HCT116 (cell line): ENCODE measurements at regions not wholly inside any gene's neighbourhood (a gene's known extent, or its start where the extent isn't known, plus 50 kb on each side); places are given as distances from the start of the nearest gene placed in this dataset.
"Not testable (repeated sequence)": the region's sequence is repeated elsewhere in the genome, so short reads cannot be mapped to it uniquely, and the experiment has no call there.

Experiments
- ATAC-seq: fragments of 200-7000 bp; cut with Tn5 transposase; 2 replicates; pipeline ENCODE4 v1.9.1; 2020; ENCODE audit warnings: mild to moderate bottlenecking, moderate library complexity
- BruUV-seq: library from RNA; stranded (reverse); fragments of 400-500 nt; replicated peaks from 2 replicates; lab custom pipeline; 2021; lab: Mats Ljungman, UMichigan
- CTCF ChIA-PET: fragments of 300-600 bp; sonication (Branson Sonifier 250); formaldehyde crosslinking; loops from one replicate; lab custom pipeline; 2021; ENCODE audit warnings: antibody characterized with exemption; lab: Charles Lee
- POLR2A ChIA-PET: fragments of 300-600, 350-600 bp; sonication (Branson Sonifier 250); formaldehyde crosslinking; loops from one replicate; lab custom pipeline; 2021; ENCODE audit warnings: antibody characterized with exemption; lab: Charles Lee
- RAD21 ChIA-PET, 2 experiments: fragments of 300-600 bp; sonication (Branson Sonifier 250); formaldehyde crosslinking; loops; one replicate each; lab custom pipeline; 2023; ENCODE audit warnings: low total read pairs in 2 of 2; ENCODE audit not compliant: uncharacterized antibody in 2 of 2, unreplicated experiment in 2 of 2, low non-redundant PET in 1 of 2; lab: Charles Lee
- DNase-seq: peaks from one replicate; pipeline ENCODE4 v3.0.0-alpha.2; 2010; ENCODE audit warnings: low read depth, low spot score
- H2AFZ ChIP-seq: fragments of 200-600 bp; shearing (Covaris generic), sonication (generic); 2 replicates; pipeline ENCODE4 v1.6.1; 2017; ENCODE audit warnings: low read depth, mixed run types, mixed read lengths, antibody characterized with exemption, low read length; ENCODE audit not compliant: poor library complexity, severe bottlenecking
- H3K27ac ChIP-seq: 2 replicates; pipeline ENCODE4 v1.5.1; 2012; ENCODE audit warnings: low read depth, low read length
- H3K27me3 ChIP-seq: fragments of 200-600 bp; sonication (generic); 2 replicates; pipeline ENCODE4 v1.6.1; 2016; ENCODE audit warnings: mixed run types, low read length, mixed read lengths; ENCODE audit not compliant: insufficient read depth
- H3K36me3 ChIP-seq, 2 experiments: fragments of 200-500 bp in 1 of 2; fragments of 200-600 bp in 1 of 2; sonication (Bioruptor generic) in 1 of 2; sonication (generic) in 1 of 2; 2 replicates each; pipeline versions ENCODE4 v1.5.1 to v1.6.1; 2014 to 2016; ENCODE audit warnings: low read length in 2 of 2, inconsistent platforms in 1 of 2, mixed read lengths in 1 of 2, mixed run types in 1 of 2; ENCODE audit not compliant: insufficient read depth in 2 of 2, control insufficient read depth in 1 of 2
- H3K4me1 ChIP-seq, 2 experiments: fragments of 200-600 bp in 1 of 2; sonication (generic) in 1 of 2; 2 replicates each; pipeline versions ENCODE4 v1.5.1 to v1.6.1; 2012 to 2017; ENCODE audit warnings: low read length in 2 of 2, inconsistent platforms in 1 of 2, mild to moderate bottlenecking in 1 of 2, mixed read lengths in 1 of 2, mixed run types in 1 of 2, moderate library complexity in 1 of 2; ENCODE audit not compliant: insufficient read depth in 2 of 2, control insufficient read depth in 1 of 2
- H3K4me2 ChIP-seq: fragments of 200-600 bp; sonication (generic); 2 replicates; pipeline ENCODE4 v1.6.1; 2017; ENCODE audit warnings: mixed run types, low read length, mixed read lengths
- H3K4me3 ChIP-seq, 2 experiments: fragments of 200-600 bp in 1 of 2; sonication (generic) in 1 of 2; replicated peaks in 1 of 2; 2 replicates each; pipeline ENCODE4 v1.5.1; 2011 to 2016; ENCODE audit warnings: low read length in 2 of 2, control low read depth in 1 of 2, low read depth in 1 of 2, mild to moderate bottlenecking in 1 of 2, mixed read lengths in 1 of 2, mixed run types in 1 of 2
- H3K79me2 ChIP-seq: fragments of 200-600 bp; sonication (generic); 2 replicates; pipeline ENCODE4 v1.6.1; 2017; ENCODE audit warnings: mild to moderate bottlenecking, mixed run types, low read length, moderate library complexity, mixed read lengths; ENCODE audit not compliant: insufficient read depth
- H3K9ac ChIP-seq: fragments of 200-600 bp; sonication (generic); 2 replicates; pipeline ENCODE4 v1.6.1; 2016; ENCODE audit warnings: low read length, mixed read lengths
- H3K9me2 ChIP-seq: fragments of 200-600 bp; sonication (generic), shearing (Covaris generic); 2 replicates; pipeline ENCODE4 v1.6.1; 2017; ENCODE audit warnings: mixed run types, mild to moderate bottlenecking, moderate library complexity; ENCODE audit not compliant: insufficient read depth
- H3K9me3 ChIP-seq, 2 experiments: fragments of 200-500 bp in 1 of 2; fragments of 200-600 bp in 1 of 2; sonication (Bioruptor generic) in 1 of 2; sonication (generic) in 1 of 2; 2 replicates each; pipeline ENCODE4 v1.6.1; 2014 to 2017; ENCODE audit warnings: low read length in 2 of 2, mixed read lengths in 2 of 2, inconsistent platforms in 1 of 2, low read depth in 1 of 2, mild to moderate bottlenecking in 1 of 2, mixed run types in 1 of 2, moderate library complexity in 1 of 2; ENCODE audit not compliant: control insufficient read depth in 1 of 2, insufficient read depth in 1 of 2
- H4K20me1 ChIP-seq: fragments of 200-600 bp; sonication (generic), shearing (Covaris generic); 2 replicates; pipeline ENCODE4 v1.6.1; 2017; ENCODE audit warnings: mixed run types, mild to moderate bottlenecking, moderate library complexity; ENCODE audit not compliant: insufficient read depth
- ATF3 ChIP-seq: IDR thresholded peaks from 2 replicates; pipeline ENCODE4 v1.6.1; 2012
- CBX3 ChIP-seq: IDR thresholded peaks from 2 replicates; pipeline ENCODE4 v1.6.1; 2012; ENCODE audit warnings: low read depth
- CTCF ChIP-seq, 3 experiments: fragments of 200-600 bp in 1 of 3; sonication (generic) in 1 of 3; IDR thresholded peaks in 2 of 3; conservative IDR thresholded peaks in 1 of 3; 2 replicates each; pipeline ENCODE4 v1.5.1; 2012 to 2017; ENCODE audit warnings: low read depth in 2 of 3, low read length in 2 of 3, antibody characterized with exemption in 1 of 3, borderline replicate concordance in 1 of 3, control low read depth in 1 of 3, mild to moderate bottlenecking in 1 of 3, mixed read lengths in 1 of 3, mixed run types in 1 of 3, moderate library complexity in 1 of 3; ENCODE audit not compliant: insufficient read depth in 1 of 3
- EGR1 ChIP-seq: IDR thresholded peaks from 2 replicates; pipeline ENCODE4 v1.6.1; 2012; ENCODE audit warnings: low read depth
- EZH2 ChIP-seq: fragments of 200-600 bp; sonication (generic); IDR thresholded peaks from 2 replicates; pipeline ENCODE4 v1.6.1; 2017; ENCODE audit warnings: antibody characterized with exemption, mixed run types
- EZH2phosphoT487 ChIP-seq: fragments of 200-600 bp; IDR thresholded peaks from 2 replicates; pipeline ENCODE4 v1.6.1; 2018; ENCODE audit warnings: antibody characterized with exemption, borderline replicate concordance
- FOSL1 ChIP-seq: IDR thresholded peaks from 2 replicates; pipeline ENCODE4 v1.6.1; 2012; ENCODE audit warnings: low read depth
- JUND ChIP-seq: IDR thresholded peaks from 2 replicates; pipeline ENCODE4 v1.6.1; 2012
- MAX ChIP-seq: IDR thresholded peaks from 2 replicates; pipeline ENCODE4 v1.6.1; 2012
- POLR2A ChIP-seq: IDR thresholded peaks from 2 replicates; pipeline ENCODE4 v1.7.0; 2011; ENCODE audit warnings: borderline replicate concordance; ENCODE audit not compliant: insufficient read depth, insufficient read length; ENCODE audit errors: extremely low read depth
- POLR2AphosphoS5 ChIP-seq: IDR thresholded peaks from 2 replicates; pipeline ENCODE4 v1.6.1; 2011; ENCODE audit warnings: mild to moderate bottlenecking, low read depth, low read length, moderate library complexity
- SIN3A ChIP-seq: IDR thresholded peaks from 2 replicates; pipeline ENCODE4 v1.6.1; 2012; ENCODE audit warnings: low read depth
- SP1 ChIP-seq: IDR thresholded peaks from 2 replicates; pipeline ENCODE4 v1.6.1; 2012; ENCODE audit warnings: low read depth
- TCF7L2 ChIP-seq: IDR thresholded peaks from 2 replicates; pipeline ENCODE4 v1.7.0; 2011; ENCODE audit warnings: borderline replicate concordance, inconsistent platforms; ENCODE audit not compliant: insufficient read depth, insufficient read length; ENCODE audit errors: extremely low read depth
- ZBTB33 ChIP-seq: IDR thresholded peaks from 2 replicates; pipeline ENCODE4 v1.6.1; 2011; ENCODE audit warnings: mild to moderate bottlenecking, low read length, moderate library complexity; ENCODE audit not compliant: insufficient replicate concordance; ENCODE audit errors: extremely low read depth
- ZFX ChIP-seq: fragments of 450-650 bp; IDR thresholded peaks from 2 replicates; pipeline ENCODE4 v1.6.1; 2017
- ZNF274 ChIP-seq: fragments of 200-500 bp; sonication (Bioruptor generic); IDR thresholded peaks from 2 replicates; pipeline ENCODE4 v1.6.1; 2014; ENCODE audit warnings: mild to moderate bottlenecking, low read depth, low read length, inconsistent platforms
- intact Hi-C: fragments of 100-400 bp; cut with micrococcal nuclease; formaldehyde crosslinking; loops from 2 replicates; pipeline ENCODE4 v1.10.0; 2022

- TF ChIP-seq CBX3 (no peak), JUND (no peak), EZH2phosphoT487 (no peak), SIN3A (no peak), EGR1 (no peak)
Measured at GRCh38 chrX:18075603-18076002, 145.1 kb downstream of the BEND2 start (continued).

- H3K9ac ChIP-seq, intact Hi-C loops, H3K27me3 ChIP-seq, H3K9me3 ChIP-seq, POLR2A ChIA-PET, H3K4me2 ChIP-seq, H3K27ac ChIP-seq, BruUV-seq, H3K4me1 ChIP-seq, RAD21 ChIA-PET, H4K20me1 ChIP-seq, H3K79me2 ChIP-seq, H2AFZ ChIP-seq, DNase-seq, H3K36me3 ChIP-seq, H3K4me3 ChIP-seq, H3K9me2 ChIP-seq, ATAC-seq, CTCF ChIA-PET: not testable (repeated sequence)
Measured at GRCh38 chrX:18068045-18068444, 152.6 kb downstream of the BEND2 start.

GRCh38 chrX:18065956-18066355 is 154.7 kb downstream of the BEND2 start:
- H2AFZ ChIP-seq: no peak overlapping the region
- ATAC-seq (no peak), DNase-seq (no peak)
- intact Hi-C loops: no loop called here
- no peak overlapping the region for H3K27ac ChIP-seq
- H3K9me2 ChIP-seq: no peaks in the 10 kb centered on the region
- BruUV-seq: no TSS peak
- POLR2A ChIA-PET: no interaction called here
- no peaks in the 10 kb centered on the region for H3K4me1 ChIP-seq
- H3K27me3 ChIP-seq: peaks cover 10% of the 10 kb centered on the region; the same call in 1 of the 2 replicates
- no peak overlapping the region for H3K4me3 ChIP-seq
- RAD21 ChIA-PET: no interaction called here
- CTCF ChIA-PET: no interaction called here
- no peaks in the 10 kb centered on the region for H3K36me3 ChIP-seq
- no peaks in the 10 kb centered on the region for H4K20me1 ChIP-seq
- no peak overlapping the region for H3K9ac ChIP-seq
- H3K9me3 ChIP-seq: no peaks in the 10 kb centered on the region
- no peaks in the 10 kb centered on the region for H3K79me2 ChIP-seq
- no peak overlapping the region for H3K4me2 ChIP-seq
- TF ChIP-seq MAX (no peak), ZFX (no peak), ZBTB33 (no peak), EZH2phosphoT487 (no peak), EZH2 (no peak), EGR1 (no peak), POLR2AphosphoS5 (no peak), ZNF274 (no peak), CTCF (IDR thresholded peaks at IDR 0.05 in 2 of 3, conservative IDR thresholded peaks at IDR 0.05 in 1 of 3; ENCODE audit: borderline replicate concordance in 1 of 3, insufficient read depth in 1 of 3, low read depth in 2 of 3, low read length in 2 of 3) (no peak), POLR2A (no peak), CBX3 (no peak), SP1 (no peak), FOSL1 (no peak), ATF3 (no peak), TCF7L2 (no peak)
